GM23338 (cell line): ENCODE measurements at regions not wholly inside any gene's neighbourhood (a gene's known extent, or its start where the extent isn't known, plus 50 kb on each side); places are given as distances from the start of the nearest gene placed in this dataset.

Experiments used
- ATAC-seq: fragments of 200-7000 bp; cut with Tn5 transposase; 3 replicates; pipeline ENCODE4 v1.9.1; 2020
- DNase-seq: peaks from one replicate; pipeline ENCODE4 v3.0.0-alpha.2; 2015; ENCODE audit warnings: low spot score
- H2AFZ ChIP-seq: fragments of 200-600 bp; sonication (generic); 2 replicates; pipeline ENCODE4 v1.8.0; 2016; ENCODE audit warnings: antibody characterized with exemption, mild to moderate bottlenecking, moderate library complexity
- H3F3A ChIP-seq: fragments of 200-600 bp; sonication (generic); replicated peaks from 2 replicates; pipeline ENCODE4 v1.8.0; 2017; ENCODE audit warnings: antibody characterized with exemption, mixed run types, low read depth
- H3K27ac ChIP-seq: fragments of 200-600 bp; sonication (generic); 2 replicates; pipeline ENCODE4 v1.6.1; 2016; ENCODE audit warnings: low read depth
- H3K27me3 ChIP-seq: fragments of 200-600 bp; sonication (generic); 2 replicates; pipeline ENCODE4 v1.8.0; 2016; ENCODE audit warnings: mild to moderate bottlenecking, mixed run types, moderate library complexity; ENCODE audit not compliant: insufficient read depth
- H3K36me3 ChIP-seq: fragments of 200-600 bp; sonication (generic); 2 replicates; pipeline ENCODE4 v1.8.0; 2016; ENCODE audit warnings: mild to moderate bottlenecking; ENCODE audit not compliant: insufficient read depth
- H3K4me1 ChIP-seq: fragments of 200-600 bp; sonication (generic); 2 replicates; pipeline ENCODE4 v1.8.0; 2016; ENCODE audit warnings: mild to moderate bottlenecking, moderate library complexity; ENCODE audit not compliant: insufficient read depth
- H3K4me2 ChIP-seq: fragments of 200-600 bp; sonication (generic); 2 replicates; pipeline ENCODE4 v1.7.1; 2017; ENCODE audit warnings: mixed run types
- H3K4me3 ChIP-seq: fragments of 200-600 bp; sonication (generic); 2 replicates; pipeline ENCODE4 v1.6.1; 2016; ENCODE audit warnings: mixed run types
- H3K79me2 ChIP-seq: fragments of 200-600 bp; sonication (generic); replicated peaks from 2 replicates; pipeline ENCODE4 v1.8.0; 2017; ENCODE audit warnings: mild to moderate bottlenecking; ENCODE audit not compliant: insufficient read depth
- H3K9me2 ChIP-seq: fragments of 200-600 bp; sonication (generic); 2 replicates; pipeline ENCODE4 v1.8.0; 2017; ENCODE audit not compliant: insufficient read depth
- H4K20me1 ChIP-seq: fragments of 200-600 bp; sonication (generic); replicated peaks from 2 replicates; pipeline ENCODE4 v1.8.0; 2017; ENCODE audit warnings: mild to moderate bottlenecking; ENCODE audit not compliant: insufficient read depth
- H3K27ac Mint-ChIP-seq: 2 replicates; pipeline ENCODE4 v1.8.0; 2020; ENCODE audit warnings: inconsistent platforms, mild to moderate bottlenecking, moderate library complexity, mixed read lengths
- H3K27me3 Mint-ChIP-seq: 3 replicates; pipeline ENCODE4 v1.8.0; 2022; ENCODE audit warnings: low read depth, mild to moderate bottlenecking, moderate library complexity, mixed read lengths, inconsistent platforms; ENCODE audit not compliant: insufficient read depth, poor library complexity
- H3K36me3 Mint-ChIP-seq: 3 replicates; pipeline ENCODE4 v1.8.0; 2021; ENCODE audit warnings: low read depth, mild to moderate bottlenecking, inconsistent platforms, moderate library complexity, mixed read lengths
- H3K4me1 Mint-ChIP-seq: 3 replicates; pipeline ENCODE4 v1.8.0; 2020; ENCODE audit warnings: mild to moderate bottlenecking, inconsistent platforms, mixed read lengths
- H3K4me3 Mint-ChIP-seq: 3 replicates; pipeline ENCODE4 v1.8.0; 2021; ENCODE audit warnings: moderate library complexity, mild to moderate bottlenecking, inconsistent platforms, mixed read lengths
- H3K9me3 Mint-ChIP-seq: 3 replicates; pipeline ENCODE4 v1.8.0; 2020; ENCODE audit warnings: moderate library complexity, mild to moderate bottlenecking, inconsistent platforms, mixed read lengths
- CREB1 ChIP-seq: fragments of 250-450 bp; sonication (Bioruptor Pico); IDR thresholded peaks from 2 replicates; pipeline ENCODE4 v1.5.0; 2020; ENCODE audit warnings: low read depth, mild to moderate bottlenecking, moderate library complexity
- EZH2 ChIP-seq: fragments of 200-600 bp; sonication (generic); IDR thresholded peaks from one replicate; pipeline ENCODE4 v1.8.0; 2017; ENCODE audit warnings: antibody characterized with exemption, mild to moderate bottlenecking, low read depth; ENCODE audit not compliant: unreplicated experiment
- EZH2phosphoT487 ChIP-seq: fragments of 200-600 bp; sonication (generic); IDR thresholded peaks from one replicate; pipeline ENCODE4 v1.8.1; 2018; ENCODE audit warnings: antibody characterized with exemption; ENCODE audit not compliant: unreplicated experiment
- JUNB ChIP-seq: IDR thresholded peaks from one replicate; pipeline ENCODE4 v1.6.1; 2016; ENCODE audit warnings: antibody characterized with exemption; ENCODE audit not compliant: unreplicated experiment
- NANOG ChIP-seq: IDR thresholded peaks from 2 replicates; pipeline ENCODE4 v1.6.1; 2016; ENCODE audit warnings: antibody characterized with exemption, borderline replicate concordance
- POLR2AphosphoS5 ChIP-seq: IDR thresholded peaks from 2 replicates; pipeline ENCODE4 v1.6.1; 2016; ENCODE audit warnings: antibody characterized with exemption, low read depth
- STAT1 ChIP-seq: IDR thresholded peaks from one replicate; pipeline ENCODE4 v1.6.1; 2016; ENCODE audit warnings: antibody characterized with exemption; ENCODE audit not compliant: unreplicated experiment
- ZNF114 ChIP-seq: fragments of 250-450 bp; sonication (Bioruptor Pico); IDR thresholded peaks from 2 replicates; pipeline ENCODE4 v1.5.0; 2020; ENCODE audit warnings: mild to moderate bottlenecking, moderate library complexity
- ZNF331 ChIP-seq: fragments of 250-450 bp; sonication (Bioruptor Pico); IDR thresholded peaks from 2 replicates; pipeline ENCODE4 v1.5.0; 2020; ENCODE audit warnings: low read depth, mild to moderate bottlenecking, moderate library complexity
- TF ChIP-seq, protein P1 (sequence below), 2 experiments: fragments of 200-600 bp in 1 of 2; sonication (generic) in 1 of 2; conservative IDR thresholded peaks; 2 replicates each; pipeline versions ENCODE4 v1.5.1 to v1.6.1; 2016 to 2017; ENCODE audit warnings: antibody characterized with exemption in 2 of 2, low read depth in 2 of 2, mild to moderate bottlenecking in 2 of 2, moderate library complexity in 1 of 2
- TF ChIP-seq, protein P2 (sequence below): IDR thresholded peaks from one replicate; pipeline ENCODE4 v1.6.1; 2018; ENCODE audit warnings: antibody characterized with exemption; ENCODE audit not compliant: unreplicated experiment
- TF ChIP-seq, protein P3 (sequence below): fragments of 250-450 bp; sonication (Bioruptor Pico); IDR thresholded peaks from 2 replicates; pipeline ENCODE4 v1.5.0; 2020; ENCODE audit warnings: mild to moderate bottlenecking, moderate library complexity
- TF ChIP-seq, protein P4 (sequence below): IDR thresholded peaks from 2 replicates; pipeline ENCODE4 v1.6.1; 2016; ENCODE audit warnings: antibody characterized with exemption

DNA sequence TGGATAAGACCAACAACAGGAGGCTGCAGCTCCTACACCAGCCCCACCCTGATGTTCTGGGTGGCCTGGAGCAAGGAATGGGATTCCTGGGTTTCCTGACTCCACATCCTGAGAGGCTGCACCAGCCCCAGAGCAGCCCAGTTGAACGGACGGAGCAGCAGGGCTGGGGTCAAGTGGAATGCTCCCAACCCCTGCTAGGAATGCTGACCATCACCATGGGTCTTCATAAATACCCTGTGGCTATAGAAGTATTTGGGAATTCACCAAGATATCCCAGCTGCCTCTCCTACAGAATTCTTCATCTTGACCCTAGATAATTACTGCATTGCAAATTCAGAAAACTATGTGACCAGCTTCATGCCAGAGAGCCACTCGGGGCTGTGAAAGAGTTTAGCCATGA, 180.3 kb downstream of the THBS2 start:
- Histone ChIP-seq H3K4me3 (no peak overlapping the region), H3K4me2 (no peak overlapping the region), H3K79me2 (no peaks in the 10 kb centered on the region), H3K27ac (no peak overlapping the region), H3K27me3 (no peaks in the 10 kb centered on the region), H3K4me1 (no peaks in the 10 kb centered on the region), H3F3A (no peaks in the 10 kb centered on the region), H3K36me3 (no peaks in the 10 kb centered on the region), H2AFZ (no peak overlapping the region), H3K9me2 (no peaks in the 10 kb centered on the region), H4K20me1 (no peaks in the 10 kb centered on the region)
- DNase-seq = no peak
- TF ChIP-seq, protein P1, sequence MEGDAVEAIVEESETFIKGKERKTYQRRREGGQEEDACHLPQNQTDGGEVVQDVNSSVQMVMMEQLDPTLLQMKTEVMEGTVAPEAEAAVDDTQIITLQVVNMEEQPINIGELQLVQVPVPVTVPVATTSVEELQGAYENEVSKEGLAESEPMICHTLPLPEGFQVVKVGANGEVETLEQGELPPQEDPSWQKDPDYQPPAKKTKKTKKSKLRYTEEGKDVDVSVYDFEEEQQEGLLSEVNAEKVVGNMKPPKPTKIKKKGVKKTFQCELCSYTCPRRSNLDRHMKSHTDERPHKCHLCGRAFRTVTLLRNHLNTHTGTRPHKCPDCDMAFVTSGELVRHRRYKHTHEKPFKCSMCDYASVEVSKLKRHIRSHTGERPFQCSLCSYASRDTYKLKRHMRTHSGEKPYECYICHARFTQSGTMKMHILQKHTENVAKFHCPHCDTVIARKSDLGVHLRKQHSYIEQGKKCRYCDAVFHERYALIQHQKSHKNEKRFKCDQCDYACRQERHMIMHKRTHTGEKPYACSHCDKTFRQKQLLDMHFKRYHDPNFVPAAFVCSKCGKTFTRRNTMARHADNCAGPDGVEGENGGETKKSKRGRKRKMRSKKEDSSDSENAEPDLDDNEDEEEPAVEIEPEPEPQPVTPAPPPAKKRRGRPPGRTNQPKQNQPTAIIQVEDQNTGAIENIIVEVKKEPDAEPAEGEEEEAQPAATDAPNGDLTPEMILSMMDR (conservative IDR thresholded peaks at IDR 0.05; ENCODE audit: low read depth in 2 of 2) = no peak
- TF ChIP-seq EZH2phosphoT487 (no peak), ZNF114 (CRISPR knock-in tag) (no peak), STAT1 (no peak), POLR2AphosphoS5 (no peak), EZH2 (no peak), JUNB (no peak), CREB1 (CRISPR knock-in tag) (no peak), ZNF331 (CRISPR knock-in tag) (no peak), NANOG (no peak)
- TF ChIP-seq, protein P2, sequence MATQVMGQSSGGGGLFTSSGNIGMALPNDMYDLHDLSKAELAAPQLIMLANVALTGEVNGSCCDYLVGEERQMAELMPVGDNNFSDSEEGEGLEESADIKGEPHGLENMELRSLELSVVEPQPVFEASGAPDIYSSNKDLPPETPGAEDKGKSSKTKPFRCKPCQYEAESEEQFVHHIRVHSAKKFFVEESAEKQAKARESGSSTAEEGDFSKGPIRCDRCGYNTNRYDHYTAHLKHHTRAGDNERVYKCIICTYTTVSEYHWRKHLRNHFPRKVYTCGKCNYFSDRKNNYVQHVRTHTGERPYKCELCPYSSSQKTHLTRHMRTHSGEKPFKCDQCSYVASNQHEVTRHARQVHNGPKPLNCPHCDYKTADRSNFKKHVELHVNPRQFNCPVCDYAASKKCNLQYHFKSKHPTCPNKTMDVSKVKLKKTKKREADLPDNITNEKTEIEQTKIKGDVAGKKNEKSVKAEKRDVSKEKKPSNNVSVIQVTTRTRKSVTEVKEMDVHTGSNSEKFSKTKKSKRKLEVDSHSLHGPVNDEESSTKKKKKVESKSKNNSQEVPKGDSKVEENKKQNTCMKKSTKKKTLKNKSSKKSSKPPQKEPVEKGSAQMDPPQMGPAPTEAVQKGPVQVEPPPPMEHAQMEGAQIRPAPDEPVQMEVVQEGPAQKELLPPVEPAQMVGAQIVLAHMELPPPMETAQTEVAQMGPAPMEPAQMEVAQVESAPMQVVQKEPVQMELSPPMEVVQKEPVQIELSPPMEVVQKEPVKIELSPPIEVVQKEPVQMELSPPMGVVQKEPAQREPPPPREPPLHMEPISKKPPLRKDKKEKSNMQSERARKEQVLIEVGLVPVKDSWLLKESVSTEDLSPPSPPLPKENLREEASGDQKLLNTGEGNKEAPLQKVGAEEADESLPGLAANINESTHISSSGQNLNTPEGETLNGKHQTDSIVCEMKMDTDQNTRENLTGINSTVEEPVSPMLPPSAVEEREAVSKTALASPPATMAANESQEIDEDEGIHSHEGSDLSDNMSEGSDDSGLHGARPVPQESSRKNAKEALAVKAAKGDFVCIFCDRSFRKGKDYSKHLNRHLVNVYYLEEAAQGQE = no peak
- TF ChIP-seq, protein P3, sequence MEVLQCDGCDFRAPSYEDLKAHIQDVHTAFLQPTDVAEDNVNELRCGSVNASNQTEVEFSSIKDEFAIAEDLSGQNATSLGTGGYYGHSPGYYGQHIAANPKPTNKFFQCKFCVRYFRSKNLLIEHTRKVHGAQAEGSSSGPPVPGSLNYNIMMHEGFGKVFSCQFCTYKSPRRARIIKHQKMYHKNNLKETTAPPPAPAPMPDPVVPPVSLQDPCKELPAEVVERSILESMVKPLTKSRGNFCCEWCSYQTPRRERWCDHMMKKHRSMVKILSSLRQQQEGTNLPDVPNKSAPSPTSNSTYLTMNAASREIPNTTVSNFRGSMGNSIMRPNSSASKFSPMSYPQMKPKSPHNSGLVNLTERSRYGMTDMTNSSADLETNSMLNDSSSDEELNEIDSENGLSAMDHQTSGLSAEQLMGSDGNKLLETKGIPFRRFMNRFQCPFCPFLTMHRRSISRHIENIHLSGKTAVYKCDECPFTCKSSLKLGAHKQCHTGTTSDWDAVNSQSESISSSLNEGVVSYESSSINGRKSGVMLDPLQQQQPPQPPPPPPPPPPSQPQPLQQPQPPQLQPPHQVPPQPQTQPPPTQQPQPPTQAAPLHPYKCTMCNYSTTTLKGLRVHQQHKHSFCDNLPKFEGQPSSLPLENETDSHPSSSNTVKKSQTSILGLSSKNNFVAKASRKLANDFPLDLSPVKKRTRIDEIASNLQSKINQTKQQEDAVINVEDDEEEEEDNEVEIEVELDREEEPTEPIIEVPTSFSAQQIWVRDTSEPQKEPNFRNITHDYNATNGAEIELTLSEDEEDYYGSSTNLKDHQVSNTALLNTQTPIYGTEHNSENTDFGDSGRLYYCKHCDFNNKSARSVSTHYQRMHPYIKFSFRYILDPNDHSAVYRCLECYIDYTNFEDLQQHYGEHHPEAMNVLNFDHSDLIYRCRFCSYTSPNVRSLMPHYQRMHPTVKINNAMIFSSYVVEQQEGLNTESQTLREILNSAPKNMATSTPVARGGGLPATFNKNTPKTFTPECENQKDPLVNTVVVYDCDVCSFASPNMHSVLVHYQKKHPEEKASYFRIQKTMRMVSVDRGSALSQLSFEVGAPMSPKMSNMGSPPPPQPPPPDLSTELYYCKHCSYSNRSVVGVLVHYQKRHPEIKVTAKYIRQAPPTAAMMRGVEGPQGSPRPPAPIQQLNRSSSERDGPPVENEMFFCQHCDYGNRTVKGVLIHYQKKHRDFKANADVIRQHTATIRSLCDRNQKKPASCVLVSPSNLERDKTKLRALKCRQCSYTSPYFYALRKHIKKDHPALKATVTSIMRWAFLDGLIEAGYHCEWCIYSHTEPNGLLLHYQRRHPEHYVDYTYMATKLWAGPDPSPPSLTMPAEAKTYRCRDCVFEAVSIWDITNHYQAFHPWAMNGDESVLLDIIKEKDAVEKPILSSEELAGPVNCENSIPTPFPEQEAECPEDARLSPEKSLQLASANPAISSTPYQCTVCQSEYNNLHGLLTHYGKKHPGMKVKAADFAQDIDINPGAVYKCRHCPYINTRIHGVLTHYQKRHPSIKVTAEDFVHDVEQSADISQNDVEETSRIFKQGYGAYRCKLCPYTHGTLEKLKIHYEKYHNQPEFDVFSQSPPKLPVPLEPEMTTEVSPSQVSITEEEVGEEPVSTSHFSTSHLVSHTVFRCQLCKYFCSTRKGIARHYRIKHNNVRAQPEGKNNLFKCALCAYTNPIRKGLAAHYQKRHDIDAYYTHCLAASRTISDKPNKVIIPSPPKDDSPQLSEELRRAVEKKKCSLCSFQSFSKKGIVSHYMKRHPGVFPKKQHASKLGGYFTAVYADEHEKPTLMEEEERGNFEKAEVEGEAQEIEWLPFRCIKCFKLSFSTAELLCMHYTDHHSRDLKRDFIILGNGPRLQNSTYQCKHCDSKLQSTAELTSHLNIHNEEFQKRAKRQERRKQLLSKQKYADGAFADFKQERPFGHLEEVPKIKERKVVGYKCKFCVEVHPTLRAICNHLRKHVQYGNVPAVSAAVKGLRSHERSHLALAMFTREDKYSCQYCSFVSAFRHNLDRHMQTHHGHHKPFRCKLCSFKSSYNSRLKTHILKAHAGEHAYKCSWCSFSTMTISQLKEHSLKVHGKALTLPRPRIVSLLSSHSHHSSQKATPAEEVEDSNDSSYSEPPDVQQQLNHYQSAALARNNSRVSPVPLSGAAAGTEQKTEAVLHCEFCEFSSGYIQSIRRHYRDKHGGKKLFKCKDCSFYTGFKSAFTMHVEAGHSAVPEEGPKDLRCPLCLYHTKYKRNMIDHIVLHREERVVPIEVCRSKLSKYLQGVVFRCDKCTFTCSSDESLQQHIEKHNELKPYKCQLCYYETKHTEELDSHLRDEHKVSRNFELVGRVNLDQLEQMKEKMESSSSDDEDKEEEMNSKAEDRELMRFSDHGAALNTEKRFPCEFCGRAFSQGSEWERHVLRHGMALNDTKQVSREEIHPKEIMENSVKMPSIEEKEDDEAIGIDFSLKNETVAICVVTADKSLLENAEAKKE = no peak
- TF ChIP-seq, protein P4, sequence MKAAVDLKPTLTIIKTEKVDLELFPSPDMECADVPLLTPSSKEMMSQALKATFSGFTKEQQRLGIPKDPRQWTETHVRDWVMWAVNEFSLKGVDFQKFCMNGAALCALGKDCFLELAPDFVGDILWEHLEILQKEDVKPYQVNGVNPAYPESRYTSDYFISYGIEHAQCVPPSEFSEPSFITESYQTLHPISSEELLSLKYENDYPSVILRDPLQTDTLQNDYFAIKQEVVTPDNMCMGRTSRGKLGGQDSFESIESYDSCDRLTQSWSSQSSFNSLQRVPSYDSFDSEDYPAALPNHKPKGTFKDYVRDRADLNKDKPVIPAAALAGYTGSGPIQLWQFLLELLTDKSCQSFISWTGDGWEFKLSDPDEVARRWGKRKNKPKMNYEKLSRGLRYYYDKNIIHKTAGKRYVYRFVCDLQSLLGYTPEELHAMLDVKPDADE = no peak
- no peak for ATAC-seq
- no peaks in the 10 kb centered on the region for H3K36me3 Mint-ChIP-seq
- H3K4me3 Mint-ChIP-seq = no peak overlapping the region
- no peak overlapping the region for H3K27ac Mint-ChIP-seq
- no peaks in the 10 kb centered on the region; the same call in 2 of the 3 replicates for H3K4me1 Mint-ChIP-seq
- H3K27me3 Mint-ChIP-seq = peaks cover 3% of the 10 kb centered on the region
- no peaks in the 10 kb centered on the region; the same call in 2 of the 3 replicates for H3K9me3 Mint-ChIP-seq
